ENCODE measurements at regions not wholly inside any gene's neighbourhood (a gene's known extent, or its start where the extent isn't known, plus 50 kb on each side); places are given as distances from the start of the nearest gene placed in this dataset.
"Not testable (repeated sequence)": the region's sequence is repeated elsewhere in the genome, so short reads cannot be mapped to it uniquely, and the experiment has no call there.

DNA sequence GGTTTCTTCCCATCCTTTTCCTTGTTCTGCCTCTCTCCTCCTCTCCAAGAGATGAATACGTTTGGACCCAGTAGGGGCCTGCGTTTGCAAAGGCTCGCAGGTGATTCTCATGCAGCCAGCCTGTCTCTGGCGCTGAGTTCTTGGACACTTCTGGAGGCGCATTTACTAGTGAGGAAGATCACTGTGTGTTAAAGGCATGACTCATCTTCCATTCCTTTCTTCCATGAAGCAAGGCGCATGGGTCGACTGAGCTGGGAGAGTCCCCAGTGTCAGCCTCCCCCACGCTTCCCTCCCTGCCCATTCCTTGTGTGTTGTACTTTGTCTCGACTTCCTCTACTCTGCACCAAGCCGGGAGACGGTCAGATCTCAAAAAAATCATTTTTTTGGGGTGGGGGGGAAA, 159.9 kb upstream of the EEF2KMT start:
- DNase-seq (ENCODE audit: low spot score): no peak
- TF ChIP-seq, protein P1, sequence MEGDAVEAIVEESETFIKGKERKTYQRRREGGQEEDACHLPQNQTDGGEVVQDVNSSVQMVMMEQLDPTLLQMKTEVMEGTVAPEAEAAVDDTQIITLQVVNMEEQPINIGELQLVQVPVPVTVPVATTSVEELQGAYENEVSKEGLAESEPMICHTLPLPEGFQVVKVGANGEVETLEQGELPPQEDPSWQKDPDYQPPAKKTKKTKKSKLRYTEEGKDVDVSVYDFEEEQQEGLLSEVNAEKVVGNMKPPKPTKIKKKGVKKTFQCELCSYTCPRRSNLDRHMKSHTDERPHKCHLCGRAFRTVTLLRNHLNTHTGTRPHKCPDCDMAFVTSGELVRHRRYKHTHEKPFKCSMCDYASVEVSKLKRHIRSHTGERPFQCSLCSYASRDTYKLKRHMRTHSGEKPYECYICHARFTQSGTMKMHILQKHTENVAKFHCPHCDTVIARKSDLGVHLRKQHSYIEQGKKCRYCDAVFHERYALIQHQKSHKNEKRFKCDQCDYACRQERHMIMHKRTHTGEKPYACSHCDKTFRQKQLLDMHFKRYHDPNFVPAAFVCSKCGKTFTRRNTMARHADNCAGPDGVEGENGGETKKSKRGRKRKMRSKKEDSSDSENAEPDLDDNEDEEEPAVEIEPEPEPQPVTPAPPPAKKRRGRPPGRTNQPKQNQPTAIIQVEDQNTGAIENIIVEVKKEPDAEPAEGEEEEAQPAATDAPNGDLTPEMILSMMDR (IDR thresholded peaks at IDR 0.05; ENCODE audit: extremely low read depth, missing control alignments): no peak

DNA sequence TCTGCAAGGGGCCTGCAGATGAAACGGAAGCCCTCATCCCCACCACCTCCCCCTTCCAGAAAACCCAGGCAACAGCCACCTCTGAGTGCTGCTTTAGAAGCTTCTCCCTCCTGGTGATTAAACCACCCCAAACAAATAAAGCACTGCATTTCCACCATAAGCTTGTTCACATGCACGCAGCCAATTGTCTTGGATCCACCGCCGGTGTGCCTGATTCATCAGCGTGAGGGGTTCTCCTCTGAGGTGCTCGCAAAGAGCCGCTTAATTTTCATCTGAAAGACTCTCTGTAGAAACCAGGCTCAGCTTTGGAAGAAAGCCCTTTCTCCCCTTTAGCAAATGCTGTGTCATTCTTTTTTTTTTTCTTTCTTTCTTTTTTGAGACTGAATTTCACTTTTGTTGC, 155.2 kb upstream of the EEF2KMT start:
- TF ChIP-seq, protein P1 (IDR thresholded peaks at IDR 0.05; ENCODE audit: extremely low read depth, missing control alignments): no peak
- no peak for DNase-seq (ENCODE audit: low spot score)

DNA sequence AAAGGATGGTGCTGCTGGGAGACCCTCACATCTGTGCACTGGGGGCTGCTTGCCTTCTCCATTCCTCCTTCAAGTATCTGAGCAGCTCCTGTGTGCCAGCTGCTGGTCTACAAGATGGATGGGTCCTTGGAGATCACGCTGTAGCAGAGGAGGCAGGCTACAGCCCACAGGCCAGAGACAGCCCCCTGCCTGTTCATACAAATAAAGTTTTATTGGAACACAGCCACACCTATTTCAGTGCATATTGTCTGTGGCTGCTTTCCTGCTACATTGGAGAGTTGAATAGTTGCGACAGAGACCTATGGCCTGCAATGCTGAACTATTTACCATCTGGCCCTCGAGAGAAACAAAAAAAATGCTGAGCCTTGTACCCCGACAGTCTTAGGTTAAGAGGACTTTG, 149.8 kb upstream of the EEF2KMT start:
- not testable (repeated sequence) for DNase-seq (ENCODE audit: low spot score)

- not testable (repeated sequence) for DNase-seq (ENCODE audit: low spot score)
Observed at GRCh38 chr16:5240278-5240626, 142.7 kb upstream of the EEF2KMT start.

- TF ChIP-seq, protein P1 (IDR thresholded peaks at IDR 0.05; ENCODE audit: extremely low read depth, missing control alignments): peak; percentile 79
- peak; percentile 80 for DNase-seq (ENCODE audit: low spot score)
Observed at GRCh38 chr16:5239472-5240277, 142.1 kb upstream of the EEF2KMT start.

DNA sequence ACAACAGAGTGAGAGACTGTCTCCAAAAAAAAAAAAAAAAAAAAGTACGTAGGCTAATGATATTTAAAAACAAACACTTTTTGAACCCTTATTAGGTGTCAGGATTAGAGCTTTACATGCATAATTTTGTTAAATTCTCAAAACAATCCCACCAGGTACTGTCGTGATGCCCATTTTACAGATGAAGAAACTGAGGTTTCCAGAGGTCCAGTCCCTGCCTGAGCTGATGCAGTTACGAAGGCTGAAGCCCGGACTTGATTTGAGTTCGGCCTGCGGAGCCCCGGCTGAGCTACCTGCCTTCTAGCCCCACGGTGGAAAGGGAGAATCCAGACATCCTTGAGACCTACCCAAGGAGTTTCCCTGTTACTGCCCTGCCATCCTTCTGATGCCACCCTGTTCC, 137.5 kb upstream of the EEF2KMT start:
- TF ChIP-seq, protein P1 (IDR thresholded peaks at IDR 0.05; ENCODE audit: extremely low read depth, missing control alignments): no peak
- DNase-seq (ENCODE audit: low spot score): no peak

DNA sequence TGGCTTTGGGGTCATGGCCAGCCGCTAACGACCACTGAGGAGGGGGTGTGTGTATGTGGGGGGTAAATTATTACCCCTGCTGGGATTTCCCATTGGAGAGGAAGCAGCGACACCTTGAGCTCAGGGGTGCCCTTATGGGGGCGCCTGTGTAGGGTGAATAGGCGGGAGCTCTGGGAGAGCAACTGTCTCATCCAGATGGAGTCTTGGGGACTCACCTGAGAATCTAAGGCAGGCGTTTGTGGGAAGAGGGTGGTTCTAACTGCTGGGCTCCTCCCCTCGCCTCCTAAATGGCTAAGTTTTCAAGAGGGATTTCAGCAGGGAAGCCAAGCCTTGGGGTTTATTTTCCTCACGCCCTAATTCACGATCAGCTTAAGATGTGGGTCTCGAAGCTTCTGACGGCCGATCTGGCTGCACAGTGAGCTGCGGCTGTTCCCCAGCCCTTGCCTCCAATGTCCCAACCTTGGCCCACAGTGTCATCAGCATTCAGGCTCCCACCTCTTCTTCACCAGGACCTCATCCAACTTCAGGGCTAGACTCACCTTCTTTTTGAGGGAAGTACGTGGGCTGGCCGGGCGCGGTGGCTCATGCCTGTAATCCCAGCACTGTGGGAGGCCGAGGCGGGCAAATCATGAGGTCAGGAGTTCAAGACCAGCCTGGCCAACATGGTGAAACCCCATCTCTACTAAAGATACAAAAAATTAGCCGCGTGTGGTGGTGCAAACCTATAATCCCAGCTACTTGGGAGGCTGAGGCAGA, 136.9 kb upstream of the EEF2KMT start:
- TF ChIP-seq, protein P1 (IDR thresholded peaks at IDR 0.05; ENCODE audit: extremely low read depth, missing control alignments): no peak
- DNase-seq (ENCODE audit: low spot score): no peak

- TF ChIP-seq, protein P1 (IDR thresholded peaks at IDR 0.05; ENCODE audit: extremely low read depth, missing control alignments): no peak
- no peak for DNase-seq (ENCODE audit: low spot score)
Observed at GRCh38 chr16:5231246-5231759, 133.7 kb upstream of the EEF2KMT start.

Measured in GM20000 (cell line).